Activated CD4-positive, alpha-beta T cell treated with anti-CD3 and anti-CD28 coated beads, Interleukin-2, amount 50 U/mL, for 24 hours (primary cell): ENCODE measurements at regions not wholly inside any gene's neighbourhood (a gene's known extent, or its start where the extent isn't known, plus 50 kb on each side); places are given as distances from the start of the nearest gene placed in this dataset.

ENCODE experiments used
- DNase-seq, 2 donors: peaks; one replicate each; pipeline ENCODE4 v3.0.0-alpha.2; 2020; ENCODE audit warnings: low read depth in 1 of 2, low spot score in 1 of 2

GRCh38 chr6:148193063-148193680, 149.5 kb upstream of the SASH1 start:
- no peak for DNase-seq

DNA sequence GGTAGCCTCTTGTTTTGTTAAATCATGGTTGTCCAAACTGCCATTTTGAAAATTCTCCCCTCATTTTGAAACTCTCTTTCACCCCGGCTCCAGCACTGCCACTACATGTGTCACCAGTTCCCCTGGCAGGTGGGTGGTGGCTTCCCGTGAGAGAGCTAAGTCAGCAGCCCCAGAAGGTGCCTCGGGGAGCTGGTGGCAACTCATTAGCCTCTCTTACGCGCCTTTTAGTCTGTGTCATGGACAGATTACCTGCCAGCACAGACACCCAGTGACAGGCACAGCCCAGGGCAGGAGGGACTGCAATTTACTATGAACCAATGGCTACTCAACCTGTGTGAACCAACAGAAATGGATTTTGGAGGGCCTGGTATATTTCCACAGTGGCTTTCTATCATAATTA, 147.1 kb upstream of the SASH1 start:
- no peak for DNase-seq

GRCh38 chr6:148199584-148199983, 143.1 kb upstream of the SASH1 start:
- no peak for DNase-seq

- DNase-seq: no peak
Observed at GRCh38 chr6:148200293-148200692, 142.3 kb upstream of the SASH1 start.

DNA sequence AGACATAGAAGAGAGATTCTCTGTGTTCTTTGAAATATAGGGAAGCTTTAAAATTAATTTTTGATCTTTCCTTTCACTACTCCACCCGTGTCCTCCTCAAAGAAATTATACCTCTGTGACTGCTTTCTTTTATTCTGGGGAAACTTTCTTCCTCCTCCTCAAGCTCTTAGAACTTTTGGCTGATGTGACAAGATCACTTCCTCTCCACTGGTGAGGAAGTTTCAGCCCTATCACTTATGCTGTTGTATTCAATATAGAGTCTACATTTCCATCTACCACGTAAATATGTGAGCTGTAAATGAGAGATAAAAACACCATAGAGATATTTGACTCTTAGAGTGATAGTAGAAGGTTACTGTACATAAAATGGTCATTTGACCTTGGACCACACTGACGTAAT, 141.9 kb upstream of the SASH1 start:
- no peak for DNase-seq

DNA sequence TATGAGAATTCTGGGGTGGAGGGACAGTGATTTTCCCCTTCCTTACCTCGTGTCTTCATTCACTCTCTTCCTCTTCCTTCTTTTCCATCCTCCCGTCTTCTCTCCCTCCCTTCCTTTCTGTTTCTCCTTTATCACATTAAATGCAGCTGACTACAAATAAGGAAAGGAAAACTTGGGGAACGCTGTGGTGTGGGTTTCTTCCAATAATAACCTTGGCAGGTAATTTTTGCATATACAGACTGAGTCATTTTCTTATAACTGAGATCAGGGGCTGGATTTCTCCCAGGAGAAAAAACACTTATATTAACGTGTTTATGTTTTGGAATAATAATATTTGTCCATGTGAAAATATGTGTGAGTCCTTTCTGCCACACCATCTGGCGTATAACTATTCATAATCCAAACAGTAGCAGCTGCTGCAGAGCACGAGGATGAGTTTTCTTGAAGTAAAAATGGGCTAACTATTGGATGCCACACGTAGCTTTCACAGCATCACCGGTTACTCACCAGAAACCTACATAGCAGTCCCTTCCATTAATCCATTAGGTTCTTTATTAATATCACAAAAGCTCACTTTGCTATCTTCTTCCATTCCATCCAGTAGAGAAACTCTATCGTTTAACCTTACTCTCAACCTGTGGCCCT, 139.2 kb upstream of the SASH1 start:
- no peak for DNase-seq

GRCh38 chr6:148203970-148204369, 138.7 kb upstream of the SASH1 start:
- peak; percentile 7 to 67 for DNase-seq

- no peak for DNase-seq
Observed at GRCh38 chr6:148208298-148208697, 134.3 kb upstream of the SASH1 start.

DNA sequence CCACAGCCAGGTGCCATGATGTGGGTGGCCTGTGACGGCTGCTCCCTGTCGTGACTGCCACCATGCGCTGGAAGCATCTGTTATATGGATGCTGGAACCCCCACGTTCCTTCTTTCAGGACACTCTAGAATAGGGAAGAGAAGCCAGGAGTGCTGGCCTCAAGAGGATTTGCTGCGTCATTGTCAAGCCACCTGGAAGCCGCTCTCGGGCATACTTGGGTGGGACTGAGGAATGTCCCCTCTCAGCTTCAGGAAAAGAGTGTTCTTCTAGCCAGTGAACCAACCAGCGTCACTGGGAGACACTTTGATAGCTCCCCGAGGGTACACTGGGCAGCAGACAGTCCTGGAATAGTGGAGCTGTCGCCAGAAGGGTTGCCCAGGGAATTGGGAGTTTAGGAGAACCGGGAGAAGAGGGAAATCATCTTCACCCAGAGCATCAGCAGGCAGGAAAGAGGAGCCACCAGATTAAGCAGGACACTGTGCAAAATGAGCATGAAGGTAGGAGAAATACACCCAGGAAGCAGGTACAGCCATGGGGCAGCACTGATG, 130.8 kb upstream of the SASH1 start:
- DNase-seq: no peak

- no peak for DNase-seq
Observed at GRCh38 chr6:148212366-148212765, 130.3 kb upstream of the SASH1 start.

GRCh38 chr6:148213366-148213765, 129.3 kb upstream of the SASH1 start:
- no peak for DNase-seq

DNA sequence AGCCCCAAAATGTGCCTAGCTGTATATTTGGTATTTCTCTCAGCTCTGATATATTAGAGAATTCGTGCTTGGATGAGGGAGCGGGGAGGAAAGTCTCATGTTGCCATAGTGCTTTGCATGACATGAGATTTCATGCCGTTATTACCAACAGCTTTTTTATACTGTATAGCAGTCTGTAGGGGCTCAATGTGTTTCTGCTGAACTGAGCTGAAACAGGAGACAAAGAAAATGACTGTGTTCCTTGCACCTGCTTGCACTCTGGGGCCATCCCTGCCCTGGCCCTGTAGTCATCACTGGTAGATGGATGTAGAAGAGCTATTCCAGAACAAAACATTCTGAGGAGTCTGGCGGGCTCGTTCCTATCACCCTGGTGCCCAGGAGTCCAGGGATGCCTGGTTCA, 128.0 kb upstream of the SASH1 start:
- DNase-seq: no peak

- no peak for DNase-seq
Observed at GRCh38 chr6:148217051-148217450, 125.6 kb upstream of the SASH1 start.

- no peak for DNase-seq
Observed at GRCh38 chr6:148217921-148218320, 124.7 kb upstream of the SASH1 start.

- no peak for DNase-seq
Observed at GRCh38 chr6:148218542-148219258, 123.9 kb upstream of the SASH1 start.

- no peak for DNase-seq
Observed at GRCh38 chr6:148221196-148221979, 121.2 kb upstream of the SASH1 start.

DNA sequence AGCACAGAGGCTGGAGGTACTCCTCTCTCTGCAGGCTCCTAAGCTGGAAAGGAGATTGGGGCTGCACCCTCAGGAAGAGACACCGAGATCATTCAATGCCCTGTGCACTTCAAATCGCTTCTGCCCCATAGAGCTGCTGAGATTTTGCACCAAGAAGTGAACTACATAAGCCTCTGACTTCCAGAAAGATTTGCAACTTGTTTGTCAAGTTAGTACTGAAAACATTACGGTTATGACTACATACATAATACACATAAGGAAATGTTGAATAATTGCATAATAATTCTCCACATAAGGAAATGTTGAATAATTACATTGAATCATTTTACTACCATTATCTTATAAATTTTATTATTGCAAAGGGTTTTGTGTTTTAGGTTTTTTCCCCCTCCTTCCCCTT, 120.3 kb upstream of the SASH1 start:
- no peak for DNase-seq

DNA sequence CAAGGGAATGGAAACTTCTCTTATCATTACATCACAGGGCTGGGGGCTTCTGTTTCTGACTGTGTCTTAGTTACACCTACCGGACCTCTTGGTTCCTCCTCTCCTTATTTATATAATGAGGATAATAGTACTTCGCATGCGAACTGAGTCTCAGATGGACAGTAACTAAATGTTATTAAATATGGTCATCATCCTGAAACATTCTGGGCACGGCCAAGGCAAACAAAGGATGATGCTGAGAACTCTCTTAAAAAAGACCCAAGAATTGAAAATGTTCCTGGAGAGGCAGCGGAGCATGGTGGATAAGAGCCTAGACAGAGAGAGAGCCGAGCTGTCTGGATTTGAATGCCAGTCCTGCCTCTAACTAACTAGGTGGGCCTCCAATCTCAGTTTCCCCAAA, 119.8 kb upstream of the SASH1 start:
- DNase-seq: no peak

GRCh38 chr6:148223424-148223842, 119.2 kb upstream of the SASH1 start:
- no peak for DNase-seq

GRCh38 chr6:148225871-148226270, 116.8 kb upstream of the SASH1 start:
- no peak for DNase-seq

- no peak for DNase-seq
Observed at GRCh38 chr6:148226284-148226683, 116.4 kb upstream of the SASH1 start.
